ENCODE measurements at regions not wholly inside any gene's neighbourhood (a gene's known extent, or its start where the extent isn't known, plus 50 kb on each side); places are given as distances from the start of the nearest gene placed in this dataset.
"Not testable (repeated sequence)": the region's sequence is repeated elsewhere in the genome, so short reads cannot be mapped to it uniquely, and the experiment has no call there.

- peak; percentile 58 for DNase-seq
Observed at GRCh38 chr1:146409116-146409801, 180.4 kb upstream of the NOTCH2NLA start.

GRCh38 chr1:146401281-146401825 is 172.5 kb upstream of the NOTCH2NLA start:
- DNase-seq, result peak; percentile 14

- DNase-seq, result not testable (repeated sequence)
Observed at GRCh38 chr1:146400173-146401121, 171.6 kb upstream of the NOTCH2NLA start.

GRCh38 chr1:146399225-146399624 is 170.4 kb upstream of the NOTCH2NLA start:
- DNase-seq, result not testable (repeated sequence)

- not testable (repeated sequence) for DNase-seq
Observed at GRCh38 chr1:146396801-146397200, 168.0 kb upstream of the NOTCH2NLA start.

GRCh38 chr1:146396242-146396641 is 167.4 kb upstream of the NOTCH2NLA start:
- not testable (repeated sequence) for DNase-seq

- DNase-seq, result peak; percentile 10
Observed at GRCh38 chr1:146393796-146394195, 165.0 kb upstream of the NOTCH2NLA start.

GRCh38 chr1:146393154-146393553 is 164.3 kb upstream of the NOTCH2NLA start:
- DNase-seq, result not testable (repeated sequence)

- DNase-seq, result not testable (repeated sequence)
Observed at GRCh38 chr1:146389178-146389577, 160.4 kb upstream of the NOTCH2NLA start.

- DNase-seq, result peak; percentile 17
Observed at GRCh38 chr1:146387750-146388469, 159.1 kb upstream of the NOTCH2NLA start.

GRCh38 chr1:146386851-146387749 is 158.3 kb upstream of the NOTCH2NLA start:
- peak; percentile 76 for DNase-seq

- DNase-seq, result not testable (repeated sequence)
Observed at GRCh38 chr1:146381196-146381595, 152.4 kb upstream of the NOTCH2NLA start.

- DNase-seq, result peak; percentile 92
Observed at GRCh38 chr1:146376708-146377496, 148.1 kb upstream of the NOTCH2NLA start.

GRCh38 chr1:146376309-146376707 is 147.5 kb upstream of the NOTCH2NLA start:
- DNase-seq, result peak; percentile 82

- not testable (repeated sequence) for DNase-seq
Observed at GRCh38 chr1:146375108-146375507, 146.3 kb upstream of the NOTCH2NLA start.

GRCh38 chr1:146369940-146370339 is 141.1 kb upstream of the NOTCH2NLA start:
- peak; percentile 81 for DNase-seq

- not testable (repeated sequence) for DNase-seq
Observed at GRCh38 chr1:146355373-146355772, 126.6 kb upstream of the NOTCH2NLA start.

GRCh38 chr1:146326863-146327262 is 98.0 kb upstream of the NOTCH2NLA start:
- DNase-seq, result not testable (repeated sequence)

GRCh38 chr1:146324463-146324862 is 95.6 kb upstream of the NOTCH2NLA start:
- not testable (repeated sequence) for DNase-seq

- DNase-seq, result not testable (repeated sequence)
Observed at GRCh38 chr1:146323302-146323701, 94.5 kb upstream of the NOTCH2NLA start.

- DNase-seq, result not testable (repeated sequence)
Observed at GRCh38 chr1:146322893-146323292, 94.1 kb upstream of the NOTCH2NLA start.

All from retina (tissue), 1 donor.